Neural progenitor cell (in vitro differentiated cells): ENCODE measurements at regions not wholly inside any gene's neighbourhood (a gene's known extent, or its start where the extent isn't known, plus 50 kb on each side); places are given as distances from the start of the nearest gene placed in this dataset.

ENCODE experiments used
- CTCF ChIP-seq: fragments of 200-600 bp; sonication (generic); IDR thresholded peaks from 2 replicates; pipeline ENCODE4 v1.5.1; 2017; ENCODE audit warnings: antibody characterized with exemption, mild to moderate bottlenecking
- EZH2 ChIP-seq: fragments of 200-600 bp; sonication (generic); IDR thresholded peaks from 2 replicates; pipeline ENCODE4 v1.6.1; 2017; ENCODE audit warnings: antibody characterized with exemption, mild to moderate bottlenecking, moderate library complexity

GRCh38 chr3:70703305-70704102 is 391.1 kb upstream of the MDFIC2 start:
- TF ChIP-seq EZH2, result no peak
- TF ChIP-seq CTCF, result no peak
